Effector CD4-positive, alpha-beta T cell (primary cell): ENCODE measurements at regions not wholly inside any gene's neighbourhood (a gene's known extent, or its start where the extent isn't known, plus 50 kb on each side); places are given as distances from the start of the nearest gene placed in this dataset.
"Not testable (repeated sequence)": the region's sequence is repeated elsewhere in the genome, so short reads cannot be mapped to it uniquely, and the experiment has no call there.

ENCODE experiments used
- DNase-seq: peaks from one replicate; pipeline ENCODE4 v3.0.0-alpha.2; 2020

DNA sequence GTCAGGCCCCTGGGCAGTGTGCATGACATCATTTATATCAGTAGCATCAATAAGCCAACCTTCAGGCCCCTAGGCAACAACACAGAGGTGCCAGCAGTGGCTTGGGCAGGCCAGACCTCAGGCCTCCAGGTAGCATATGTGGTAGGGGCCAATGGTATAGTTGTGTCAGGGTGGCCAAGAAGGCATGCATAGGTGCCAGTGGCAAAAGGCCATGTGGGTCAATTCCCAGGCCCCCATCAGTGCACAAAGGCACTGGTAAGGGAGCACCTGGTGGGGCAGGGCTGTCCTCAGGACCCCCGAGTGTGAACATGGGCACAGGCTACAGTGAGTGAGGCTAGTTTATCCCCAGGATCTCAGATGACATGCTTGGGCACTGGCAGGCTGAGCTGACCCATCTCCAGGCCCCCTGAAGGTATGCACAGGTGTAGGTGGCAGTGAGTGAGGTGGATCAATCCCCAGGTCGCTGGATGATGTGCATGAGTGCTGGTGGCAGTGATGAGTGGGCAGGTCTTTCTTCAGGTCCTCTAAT, 244.1 kb upstream of the ZNF385D start:
- no peak for DNase-seq

- no peak for DNase-seq
These were observed 256.4 kb upstream of the ZNF385D start for GRCh38 chr3:22007368-22007767.

DNA sequence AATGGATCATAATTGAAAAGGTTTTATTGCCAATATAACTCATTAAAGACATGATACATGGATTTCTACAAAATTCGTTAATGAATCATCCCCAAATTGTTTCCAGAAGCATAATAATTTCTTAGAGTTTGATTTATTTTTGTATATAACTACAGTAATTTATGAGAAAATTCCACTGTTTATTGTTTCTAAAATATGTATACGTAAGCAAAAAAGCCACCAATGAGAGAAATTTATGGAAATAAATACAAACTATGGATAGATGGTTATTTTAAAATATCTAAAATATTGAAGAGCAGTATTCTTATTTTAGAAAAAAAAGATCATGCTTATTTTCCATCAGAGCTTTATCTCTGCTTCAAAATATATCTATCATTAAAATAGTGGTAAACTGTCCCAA, 260.0 kb upstream of the ZNF385D start:
- DNase-seq, result no peak

GRCh38 chr3:22012471-22012870, 261.5 kb upstream of the ZNF385D start:
- DNase-seq, result no peak

GRCh38 chr3:22013641-22014040, 262.6 kb upstream of the ZNF385D start:
- DNase-seq, result no peak

DNA sequence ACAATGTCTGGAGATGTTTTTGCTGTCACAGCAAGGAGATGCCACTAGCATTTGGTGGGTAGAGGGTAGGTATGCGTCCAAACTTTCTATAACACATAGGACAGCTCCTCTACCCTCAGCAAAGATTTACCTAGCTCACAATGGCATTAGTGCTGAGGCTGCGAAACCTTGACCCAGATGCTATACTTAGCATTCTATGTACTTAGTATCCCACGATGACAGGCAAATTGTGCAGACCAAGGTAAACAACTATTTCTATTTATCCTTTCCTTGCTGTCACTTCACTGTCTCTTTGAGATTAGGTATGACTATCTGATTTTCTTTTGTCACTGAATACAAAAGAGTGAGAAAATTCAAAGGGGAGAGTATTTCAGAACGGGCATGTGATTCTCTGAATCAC, 265.2 kb upstream of the ZNF385D start:
- DNase-seq, result no peak

- DNase-seq, result not testable (repeated sequence)
These were observed 273.6 kb upstream of the ZNF385D start for GRCh38 chr3:22024638-22025037.

DNA sequence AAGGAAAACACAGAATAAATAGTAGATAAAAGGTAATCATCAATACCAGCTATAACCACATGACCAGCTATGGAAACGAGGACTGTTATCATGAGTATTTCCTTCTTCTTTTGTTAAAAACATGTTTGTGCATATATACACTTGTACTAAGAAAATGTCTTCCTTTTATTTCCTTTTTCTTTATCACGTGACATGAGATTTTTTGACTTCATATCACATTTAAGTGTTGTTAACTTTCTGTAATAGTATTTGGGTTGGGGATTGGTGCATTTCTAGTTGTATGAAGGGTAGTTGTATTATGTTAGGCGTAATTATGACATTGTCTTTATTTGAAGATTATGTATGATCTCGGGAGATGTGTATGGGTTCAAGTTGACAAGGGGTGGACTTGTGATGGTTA, 278.5 kb upstream of the ZNF385D start:
- no peak for DNase-seq

DNA sequence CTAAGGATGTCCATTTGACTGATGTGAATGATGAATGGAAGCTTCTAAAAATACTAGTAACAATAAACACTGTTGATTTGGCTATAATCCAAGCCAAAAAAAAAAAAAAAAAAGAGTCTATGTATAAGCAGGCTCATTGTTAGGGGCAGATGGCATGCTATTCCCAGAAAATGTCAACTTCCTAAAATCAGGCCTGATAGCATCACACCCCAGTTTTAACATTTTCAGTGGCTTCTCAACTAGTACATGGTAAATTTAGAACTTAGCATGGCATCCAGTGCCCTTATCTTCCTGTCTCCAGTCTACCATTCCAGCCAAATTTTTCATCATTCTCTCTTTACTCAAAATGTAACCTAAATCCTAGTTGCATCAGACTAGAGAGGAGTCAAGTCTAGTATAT, 288.2 kb upstream of the ZNF385D start:
- no peak for DNase-seq

DNA sequence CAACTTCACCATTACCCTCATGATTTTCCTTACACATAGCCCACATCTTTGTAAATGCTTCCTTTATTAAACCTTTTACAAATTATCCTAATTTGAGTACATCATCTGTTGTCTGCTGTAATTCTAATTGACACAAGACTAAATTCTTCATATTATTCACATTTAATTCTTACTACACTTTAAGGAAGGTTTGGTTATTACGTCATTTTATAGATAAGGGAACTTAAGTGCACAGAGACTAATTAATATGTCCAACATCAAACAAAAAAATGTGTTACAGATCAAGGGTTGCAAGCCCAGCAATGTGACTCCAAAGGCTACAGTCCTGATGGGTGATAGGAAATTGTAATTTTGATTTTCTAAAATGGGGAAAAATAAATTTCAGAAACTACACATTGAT, 289.1 kb upstream of the ZNF385D start:
- no peak for DNase-seq

DNA sequence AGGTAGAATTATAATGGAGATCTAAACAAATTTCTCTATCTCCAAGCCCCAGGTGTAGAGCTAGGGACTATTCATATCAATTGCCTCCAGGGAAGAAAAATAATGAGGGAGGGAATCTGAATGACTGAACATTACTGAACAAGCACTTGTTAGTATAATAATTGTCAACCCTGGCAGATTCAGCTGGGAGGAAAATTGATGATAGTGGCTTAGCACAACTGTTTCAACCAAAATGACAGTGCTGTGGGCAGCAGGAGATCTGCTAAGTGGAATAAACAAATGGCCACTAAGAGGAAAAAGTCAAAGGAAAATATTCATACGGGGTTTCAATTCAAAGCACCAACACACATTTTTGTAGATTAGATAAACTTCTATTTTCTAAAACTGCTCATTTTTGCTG, 294.9 kb upstream of the ZNF385D start:
- DNase-seq, result no peak

DNA sequence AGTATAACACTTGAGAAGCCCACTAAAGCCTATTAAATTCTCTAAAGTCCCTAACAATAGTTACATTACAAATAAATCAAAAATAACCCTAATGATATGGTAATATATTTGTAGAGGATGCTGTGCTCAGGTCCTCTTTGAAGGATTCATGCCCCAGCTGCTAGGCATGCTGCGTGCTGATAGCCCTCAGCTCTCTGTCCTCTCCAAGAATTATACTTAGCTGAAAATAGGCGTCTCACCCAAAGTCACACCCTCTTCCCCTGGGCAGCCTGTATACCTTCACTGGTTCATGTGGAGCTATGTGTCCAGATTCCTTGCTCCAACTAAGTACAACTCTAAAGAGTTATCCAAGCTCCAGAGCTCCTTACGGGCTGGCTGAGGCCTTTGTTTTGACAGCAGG, 312.5 kb upstream of the ZNF385D start:
- DNase-seq, result no peak

- no peak for DNase-seq
These were observed 317.6 kb upstream of the ZNF385D start for GRCh38 chr3:22068619-22069018.

GRCh38 chr3:22088204-22088603, 337.2 kb upstream of the ZNF385D start:
- DNase-seq, result no peak

DNA sequence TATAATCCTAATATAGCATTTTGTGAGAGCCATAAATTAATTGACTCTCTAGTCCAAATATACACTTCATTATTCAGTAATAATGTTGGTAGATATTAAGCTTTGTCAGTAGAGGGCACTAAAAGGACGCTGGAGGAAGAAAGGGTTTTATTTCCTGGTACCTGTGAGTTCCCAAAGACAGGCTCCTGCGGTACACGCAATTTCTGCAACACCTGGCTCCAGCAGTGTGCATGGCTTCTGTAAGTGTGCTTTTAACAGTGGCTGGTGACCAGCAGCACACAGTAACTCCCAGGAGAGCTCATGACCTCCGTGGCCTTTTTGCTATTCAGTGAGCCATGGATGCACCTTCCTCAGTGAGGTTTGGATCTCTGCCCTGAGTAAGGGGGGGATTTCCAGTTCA, 338.3 kb upstream of the ZNF385D start:
- no peak for DNase-seq

DNA sequence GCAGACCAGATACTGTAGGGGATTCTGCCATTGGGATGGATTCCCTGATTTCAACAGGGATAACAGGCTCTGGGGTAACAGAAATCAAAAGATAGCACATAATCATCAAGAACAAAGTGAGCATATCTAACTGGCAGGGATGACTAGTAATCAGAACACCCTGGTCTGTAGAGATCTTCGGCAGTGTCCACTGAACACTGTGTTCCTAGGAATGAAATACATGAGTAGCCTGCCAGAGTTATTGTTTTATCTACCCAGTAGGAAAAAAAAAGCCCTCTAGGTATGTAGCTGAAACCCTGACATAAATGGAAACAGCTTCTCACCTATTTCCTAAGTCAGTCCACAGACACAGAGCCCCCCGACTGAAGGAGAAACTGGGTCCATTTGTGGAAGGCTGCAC, 340.3 kb upstream of the ZNF385D start:
- no peak for DNase-seq

DNA sequence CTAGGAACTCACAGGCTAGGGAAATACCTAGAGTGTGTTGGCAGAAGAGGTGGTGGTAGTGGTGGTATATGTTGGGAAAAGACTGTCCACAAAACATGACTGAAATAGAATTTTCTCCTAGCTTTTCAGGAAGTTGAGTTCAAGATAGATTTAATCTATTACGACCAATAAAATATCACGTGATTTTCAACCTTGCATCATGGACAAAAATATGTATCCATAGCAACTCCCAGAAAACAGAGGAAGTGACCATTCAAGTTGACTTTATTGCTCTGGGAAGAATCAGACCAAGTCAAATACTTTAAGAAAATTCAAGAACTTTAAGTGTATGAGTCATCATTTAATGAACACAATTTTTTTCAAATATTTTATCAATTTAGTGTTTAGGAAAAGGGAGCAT, 347.0 kb upstream of the ZNF385D start:
- DNase-seq, result no peak

DNA sequence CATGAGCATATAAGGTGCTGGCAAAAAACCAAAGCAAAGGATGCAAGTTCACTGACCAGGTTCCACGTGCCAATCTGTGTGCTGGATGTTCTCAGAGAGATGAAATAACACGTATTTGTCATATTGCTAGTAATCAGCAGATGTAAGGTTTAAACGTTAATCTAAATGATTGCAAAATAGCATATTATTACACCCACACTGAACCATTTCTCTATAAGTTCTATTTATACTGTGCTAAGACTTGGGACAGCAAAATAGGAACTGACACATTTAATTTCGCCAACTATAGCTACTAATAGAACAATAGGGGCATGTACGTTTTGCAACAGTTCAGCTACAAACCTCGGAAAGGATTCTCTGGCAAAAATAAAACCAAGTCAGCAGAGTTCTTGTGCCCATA, 350.3 kb upstream of the ZNF385D start:
- DNase-seq, result no peak

- no peak for DNase-seq
These were observed 350.8 kb upstream of the ZNF385D start for GRCh38 chr3:22101811-22102210.

- DNase-seq, result no peak
These were observed 352.4 kb upstream of the ZNF385D start for GRCh38 chr3:22103423-22103822.

DNA sequence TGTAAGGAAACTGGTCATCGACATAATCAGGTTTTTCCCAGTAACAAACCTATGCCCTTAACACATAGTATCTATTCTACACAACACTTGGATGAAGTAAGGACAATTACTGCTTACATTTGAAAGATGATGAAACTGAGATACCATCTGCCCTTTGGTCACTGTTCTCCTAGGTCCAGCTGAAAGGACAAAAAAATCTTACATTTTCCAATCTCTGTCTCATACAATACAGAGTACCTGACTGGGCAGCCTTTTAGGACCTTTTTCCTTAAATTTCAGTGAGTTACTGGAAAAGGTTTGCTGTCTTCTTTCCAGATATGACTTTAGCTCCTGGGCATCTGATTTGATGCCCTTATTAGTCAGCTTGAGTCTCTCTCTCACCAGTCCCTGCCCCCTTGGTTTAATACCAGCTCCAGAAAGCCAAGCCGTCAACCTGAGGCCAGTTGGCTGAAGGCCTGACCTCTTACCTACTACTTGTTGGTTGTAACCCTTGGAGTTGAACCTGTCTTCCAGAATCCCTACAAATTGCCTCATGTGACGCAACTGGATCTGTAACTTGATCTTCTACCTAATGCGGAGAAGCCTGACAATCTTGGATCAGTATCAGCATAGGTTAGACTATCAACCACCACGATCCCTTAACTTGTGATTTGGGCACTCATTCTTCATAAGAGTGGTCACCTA, 355.3 kb upstream of the ZNF385D start:
- DNase-seq, result no peak

- DNase-seq, result no peak
These were observed 360.2 kb upstream of the ZNF385D start for GRCh38 chr3:22111226-22111625.

- DNase-seq, result no peak
These were observed 362.4 kb upstream of the ZNF385D start for GRCh38 chr3:22113453-22113852.

DNA sequence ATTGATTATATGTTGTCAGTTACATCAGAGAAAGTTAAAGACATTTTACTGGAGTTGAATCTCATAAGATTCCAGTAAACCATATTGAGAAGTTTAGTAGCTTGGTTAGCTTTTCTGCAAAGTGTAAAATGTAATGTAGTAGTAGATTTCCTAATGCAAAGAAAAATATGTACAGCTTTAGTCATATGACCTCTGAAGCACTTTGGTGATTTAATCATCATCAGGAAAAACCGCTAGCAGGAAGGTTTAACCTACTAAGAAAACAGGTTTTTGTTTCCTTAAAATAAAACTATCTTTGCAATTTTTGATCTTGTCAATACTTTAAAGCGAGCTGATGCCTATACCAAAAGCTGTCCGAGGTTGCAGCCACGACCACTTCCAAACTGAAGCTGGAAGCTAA, 364.6 kb upstream of the ZNF385D start:
- DNase-seq, result no peak

GRCh38 chr3:22117091-22117490, 366.1 kb upstream of the ZNF385D start:
- DNase-seq, result no peak
